ENCODE measurements at regions not wholly inside any gene's neighbourhood (a gene's known extent, or its start where the extent isn't known, plus 50 kb on each side); places are given as distances from the start of the nearest gene placed in this dataset.

- TF ChIP-seq, protein P1, sequence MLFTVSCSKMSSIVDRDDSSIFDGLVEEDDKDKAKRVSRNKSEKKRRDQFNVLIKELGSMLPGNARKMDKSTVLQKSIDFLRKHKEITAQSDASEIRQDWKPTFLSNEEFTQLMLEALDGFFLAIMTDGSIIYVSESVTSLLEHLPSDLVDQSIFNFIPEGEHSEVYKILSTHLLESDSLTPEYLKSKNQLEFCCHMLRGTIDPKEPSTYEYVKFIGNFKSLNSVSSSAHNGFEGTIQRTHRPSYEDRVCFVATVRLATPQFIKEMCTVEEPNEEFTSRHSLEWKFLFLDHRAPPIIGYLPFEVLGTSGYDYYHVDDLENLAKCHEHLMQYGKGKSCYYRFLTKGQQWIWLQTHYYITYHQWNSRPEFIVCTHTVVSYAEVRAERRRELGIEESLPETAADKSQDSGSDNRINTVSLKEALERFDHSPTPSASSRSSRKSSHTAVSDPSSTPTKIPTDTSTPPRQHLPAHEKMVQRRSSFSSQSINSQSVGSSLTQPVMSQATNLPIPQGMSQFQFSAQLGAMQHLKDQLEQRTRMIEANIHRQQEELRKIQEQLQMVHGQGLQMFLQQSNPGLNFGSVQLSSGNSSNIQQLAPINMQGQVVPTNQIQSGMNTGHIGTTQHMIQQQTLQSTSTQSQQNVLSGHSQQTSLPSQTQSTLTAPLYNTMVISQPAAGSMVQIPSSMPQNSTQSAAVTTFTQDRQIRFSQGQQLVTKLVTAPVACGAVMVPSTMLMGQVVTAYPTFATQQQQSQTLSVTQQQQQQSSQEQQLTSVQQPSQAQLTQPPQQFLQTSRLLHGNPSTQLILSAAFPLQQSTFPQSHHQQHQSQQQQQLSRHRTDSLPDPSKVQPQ (CRISPR knock-in tag; IDR thresholded peaks at IDR 0.05; ENCODE audit: borderline replicate concordance), result no peak
- TF ChIP-seq ZNF79 (CRISPR knock-in tag; IDR thresholded peaks at IDR 0.05; ENCODE audit: low read depth), result no peak
Observed at GRCh38 chr11:96869207-96869606, 479.4 kb downstream of the JRKL start (continued).

DNA sequence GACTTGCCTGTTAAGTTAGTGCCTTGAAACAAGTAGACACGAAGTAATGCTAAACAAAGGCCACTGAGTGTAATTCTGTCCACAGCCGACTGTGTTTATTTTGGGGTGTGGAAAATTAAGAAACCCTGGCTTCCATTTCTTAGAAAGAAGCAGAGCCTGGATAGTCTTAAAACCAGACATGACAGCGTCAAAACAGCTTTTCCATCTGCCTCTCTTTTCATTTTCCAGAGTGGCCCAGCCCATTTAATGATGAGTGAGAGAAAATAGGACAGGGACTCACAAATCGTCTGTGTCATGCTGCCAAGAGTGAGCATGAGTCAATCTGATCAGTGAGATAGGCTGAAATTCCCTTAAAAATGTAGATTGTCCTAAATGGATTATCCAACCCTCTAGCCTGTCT is 485.9 kb downstream of the JRKL start:
- CTCF ChIA-PET (ENCODE audit: low intra/inter-chr PET ratio), result no interaction called here
- H2AFZ ChIP-seq (ENCODE audit: low read depth, low read length), result no peak overlapping the region
- no peaks in the 10 kb centered on the region for H3K79me2 ChIP-seq (ENCODE audit: control insufficient read depth, insufficient read depth, low read length)
- TF ChIP-seq, protein P2, sequence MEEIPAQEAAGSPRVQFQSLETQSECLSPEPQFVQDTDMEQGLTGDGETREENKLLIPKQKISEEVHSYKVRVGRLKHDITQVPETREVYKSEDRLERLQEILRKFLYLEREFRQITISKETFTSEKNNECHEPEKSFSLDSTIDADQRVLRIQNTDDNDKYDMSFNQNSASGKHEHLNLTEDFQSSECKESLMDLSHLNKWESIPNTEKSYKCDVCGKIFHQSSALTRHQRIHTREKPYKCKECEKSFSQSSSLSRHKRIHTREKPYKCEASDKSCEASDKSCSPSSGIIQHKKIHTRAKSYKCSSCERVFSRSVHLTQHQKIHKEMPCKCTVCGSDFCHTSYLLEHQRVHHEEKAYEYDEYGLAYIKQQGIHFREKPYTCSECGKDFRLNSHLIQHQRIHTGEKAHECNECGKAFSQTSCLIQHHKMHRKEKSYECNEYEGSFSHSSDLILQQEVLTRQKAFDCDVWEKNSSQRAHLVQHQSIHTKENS (CRISPR knock-in tag; IDR thresholded peaks at IDR 0.05), result no peak
- no peak for TF ChIP-seq RBM17 (IDR thresholded peaks at IDR 0.05; ENCODE audit: borderline replicate concordance, low read depth, low read length)
- no peak for TF ChIP-seq SRSF9 (IDR thresholded peaks at IDR 0.05; ENCODE audit: borderline replicate concordance, low read depth, low read length)
- no peak for TF ChIP-seq CCAR2 (IDR thresholded peaks at IDR 0.05; ENCODE audit: low read depth, low read length)
- 0 out of 2 replicates have a peak, but pooled peaks have one; percentile 7 for TF ChIP-seq MAFG (tag; conservative IDR thresholded peaks at IDR 0.05)
- 0 out of 2 replicates have a peak, but pooled peaks have one; percentile 5 for TF ChIP-seq ZNF316 (IDR thresholded peaks at IDR 0.05)
- no peak for TF ChIP-seq OTX1 (CRISPR knock-in tag; IDR thresholded peaks at IDR 0.05)
- TF ChIP-seq ZNF696 (CRISPR knock-in tag; conservative IDR thresholded peaks at IDR 0.05), result no peak
- H3K4me2 ChIP-seq (ENCODE audit: insufficient read depth, low read length), result no peak overlapping the region
- no TSS peak for BruUV-seq (replicated peaks)
- no peak overlapping the region for H3K9ac ChIP-seq (ENCODE audit: insufficient read depth in 1 of 2, low read depth in 2 of 2, low read length in 2 of 2)
- in situ Hi-C loops (cut with MboI), result no loop called here
- H3K27me3 ChIP-seq (ENCODE audit: control insufficient read depth in 2 of 2, insufficient read depth in 2 of 2, low read length in 2 of 2), result no peaks in the 10 kb centered on the region
- FAIRE-seq, result no peak
- no peaks in the 10 kb centered on the region for H3K9me1 ChIP-seq (ENCODE audit: control insufficient read depth, insufficient read depth, low read length)
- intact Hi-C loops (cut with micrococcal nuclease), result no loop called here
- no peaks in the 10 kb centered on the region; the same call in 1 of the 2 replicates for H3K9me3 ChIP-seq (replicated peaks; ENCODE audit: control insufficient read depth, insufficient read depth, low read depth, low read length)
- H3K27ac ChIP-seq (ENCODE audit: extremely low read depth, low read depth, low read length), result no peak overlapping the region
- no peak for ATAC-seq
- no peaks in the 10 kb centered on the region for H4K20me1 ChIP-seq (replicated peaks; ENCODE audit: control insufficient read depth, insufficient read depth, low read length)
- H3K36me3 ChIP-seq (ENCODE audit: control insufficient read depth, insufficient read depth, low read length), result no peaks in the 10 kb centered on the region
- POLR2A ChIA-PET, result no interaction called here
- no peak for DNase-seq (ENCODE audit: extremely low read depth in 1 of 4, low spot score in 3 of 4)
- H3K4me1 ChIP-seq (replicated peaks in 1 of 2; ENCODE audit: control insufficient read depth in 2 of 2, insufficient read depth in 2 of 2, low read length in 2 of 2), result no peaks in the 10 kb centered on the region
- WGBS (ENCODE audit: insufficient coverage, low coverage, missing lambda C conversion rate), result 2% methylated on average over 4 of the region's 4 CpGs
- no peak overlapping the region for H3K4me3 ChIP-seq

Measured in K562 (cell line).